ENCODE measurements at regions not wholly inside any gene's neighbourhood (a gene's known extent, or its start where the extent isn't known, plus 50 kb on each side); places are given as distances from the start of the nearest gene placed in this dataset.

GRCh38 chr5:121671624-121672023 is 180.1 kb upstream of the FTMT start (continued):
- no peak for TF ChIP-seq ZNF704 (CRISPR knock-in tag; IDR thresholded peaks at IDR 0.05; ENCODE audit: borderline replicate concordance)
- TF ChIP-seq GABPA (IDR thresholded peaks at IDR 0.05; ENCODE audit: low read depth, low read length): no peak
- TF ChIP-seq GABPA (CRISPR knock-in tag; IDR thresholded peaks at IDR 0.05; ENCODE audit: low read depth): no peak
- TF ChIP-seq ZNF546 (CRISPR knock-in tag; conservative IDR thresholded peaks at IDR 0.05): no peak

- intact Hi-C loops (cut with micrococcal nuclease; ENCODE audit: unreplicated experiment) (no loop called here), in situ Hi-C loops (cut with HindIII; ENCODE audit: extremely low pct_ligation_motif_present, low pct_unique_long_range_greater_than_20kb) (no loop called here)
- 5% methylated on average over 2 of the region's 2 CpGs for WGBS (ENCODE audit: low lambda C conversion rate)
- no peak for FAIRE-seq
- DNase-seq (ENCODE audit: low spot score): no peak
- CTCF ChIA-PET (ENCODE audit: low intra/inter-chr PET ratio, low total read pairs): no interaction called here
- H2AFZ ChIP-seq (ENCODE audit: low read length): no peak overlapping the region
- no peak overlapping the region for H3K4me2 ChIP-seq (ENCODE audit: low read depth, low read length)
- H3K4me1 ChIP-seq (ENCODE audit: insufficient read depth, low read length): no peaks in the 10 kb centered on the region; the same call in 1 of the 2 replicates
- no peak overlapping the region for H3K4me3 ChIP-seq (replicated peaks in 1 of 3; ENCODE audit: insufficient read depth in 1 of 3, low read depth in 2 of 3, low read length in 3 of 3)
- H3K79me2 ChIP-seq (ENCODE audit: insufficient read depth, low read length): no peaks in the 10 kb centered on the region
- TF ChIP-seq, protein P1, sequence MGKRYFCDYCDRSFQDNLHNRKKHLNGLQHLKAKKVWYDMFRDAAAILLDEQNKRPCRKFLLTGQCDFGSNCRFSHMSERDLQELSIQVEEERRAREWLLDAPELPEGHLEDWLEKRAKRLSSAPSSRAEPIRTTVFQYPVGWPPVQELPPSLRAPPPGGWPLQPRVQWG (CRISPR knock-in tag; IDR thresholded peaks at IDR 0.05; ENCODE audit: borderline replicate concordance, low read depth): no peak
- TF ChIP-seq, protein P2, sequence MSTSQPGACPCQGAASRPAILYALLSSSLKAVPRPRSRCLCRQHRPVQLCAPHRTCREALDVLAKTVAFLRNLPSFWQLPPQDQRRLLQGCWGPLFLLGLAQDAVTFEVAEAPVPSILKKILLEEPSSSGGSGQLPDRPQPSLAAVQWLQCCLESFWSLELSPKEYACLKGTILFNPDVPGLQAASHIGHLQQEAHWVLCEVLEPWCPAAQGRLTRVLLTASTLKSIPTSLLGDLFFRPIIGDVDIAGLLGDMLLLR (CRISPR knock-in tag; IDR thresholded peaks at IDR 0.05): no peak
- no peak for TF ChIP-seq ARNT (IDR thresholded peaks at IDR 0.05)
- TF ChIP-seq ZNF232 (CRISPR knock-in tag; IDR thresholded peaks at IDR 0.05; ENCODE audit: borderline replicate concordance): no peak
- no peaks in the 10 kb centered on the region for H3K27me3 ChIP-seq (ENCODE audit: control insufficient read depth in 1 of 2, insufficient read depth in 2 of 2, low read length in 2 of 2)
- no peak overlapping the region for H3K27ac ChIP-seq (ENCODE audit: extremely low read length, insufficient read depth, low read length)
- H3K9me3 ChIP-seq (ENCODE audit: low read length): no peaks in the 10 kb centered on the region
- H3K9ac ChIP-seq (ENCODE audit: insufficient read depth, low read depth, low read length): no peak overlapping the region
- no TSS peak for BruUV-seq (replicated peaks)
- H3K36me3 ChIP-seq (replicated peaks in 1 of 2; ENCODE audit: control insufficient read depth in 1 of 2, insufficient read depth in 2 of 2, low read length in 2 of 2): no peaks in the 10 kb centered on the region
- POLR2A ChIA-PET: no interaction called here
- H4K20me1 ChIP-seq (ENCODE audit: insufficient read depth, low read length): no peaks in the 10 kb centered on the region
- ATAC-seq: no peak
These were observed 175.8 kb upstream of the FTMT start for GRCh38 chr5:121675924-121676323.
